ENCODE measurements at regions not wholly inside any gene's neighbourhood (a gene's known extent, or its start where the extent isn't known, plus 50 kb on each side); places are given as distances from the start of the nearest gene placed in this dataset.

DNA sequence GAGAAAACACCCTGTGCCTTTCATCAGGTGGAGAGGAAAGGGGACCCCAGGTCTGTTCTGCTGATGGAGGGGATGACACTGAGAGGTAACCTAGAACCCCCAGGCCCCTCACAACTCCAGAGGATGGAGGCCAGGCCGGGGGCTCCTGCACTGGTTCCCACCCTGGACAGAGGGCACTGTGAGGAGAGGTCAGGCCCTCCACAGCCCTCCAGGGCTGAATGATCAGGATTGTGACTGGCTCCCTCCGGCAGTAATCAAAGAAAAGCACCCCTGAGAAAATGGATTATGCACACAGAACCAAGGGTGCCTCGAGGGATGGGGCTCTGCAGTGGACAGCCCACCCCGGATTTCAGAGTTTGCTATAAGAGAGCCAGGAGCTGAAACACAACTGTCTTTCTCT lies 502.8 kb downstream of the TCERG1L start:
- H3K4me3 ChIP-seq (ENCODE audit: low read length, poor library complexity, severe bottlenecking) = no peak overlapping the region
- no peak overlapping the region for H3K9ac ChIP-seq (ENCODE audit: low read depth, low read length, poor library complexity, severe bottlenecking)
- no peaks in the 10 kb centered on the region for H3K36me3 ChIP-seq (ENCODE audit: insufficient read depth, low read length)
- no peaks in the 10 kb centered on the region for H3K4me1 ChIP-seq (ENCODE audit: insufficient read depth, low read length, poor library complexity, severe bottlenecking)
- no peaks in the 10 kb centered on the region for H3K79me2 ChIP-seq (ENCODE audit: insufficient read depth, low read length)
- peaks cover 14% of the 10 kb centered on the region; the same call in 1 of the 2 replicates for H3K9me3 ChIP-seq (ENCODE audit: insufficient read depth, low read depth, low read length)
- no peaks in the 10 kb centered on the region for H3K9me2 ChIP-seq (replicated peaks; ENCODE audit: low read depth, low read length)
- no peaks in the 10 kb centered on the region for H3F3A ChIP-seq (ENCODE audit: low read depth)
- no peak overlapping the region for H3K4me2 ChIP-seq (ENCODE audit: low read depth, low read length, poor library complexity, severe bottlenecking)
- H2AFZ ChIP-seq (ENCODE audit: low read length) = no peak overlapping the region
- TF ChIP-seq EZH2phosphoT487 (IDR thresholded peaks at IDR 0.05; ENCODE audit: borderline replicate concordance) = no peak
- TF ChIP-seq, protein P1, sequence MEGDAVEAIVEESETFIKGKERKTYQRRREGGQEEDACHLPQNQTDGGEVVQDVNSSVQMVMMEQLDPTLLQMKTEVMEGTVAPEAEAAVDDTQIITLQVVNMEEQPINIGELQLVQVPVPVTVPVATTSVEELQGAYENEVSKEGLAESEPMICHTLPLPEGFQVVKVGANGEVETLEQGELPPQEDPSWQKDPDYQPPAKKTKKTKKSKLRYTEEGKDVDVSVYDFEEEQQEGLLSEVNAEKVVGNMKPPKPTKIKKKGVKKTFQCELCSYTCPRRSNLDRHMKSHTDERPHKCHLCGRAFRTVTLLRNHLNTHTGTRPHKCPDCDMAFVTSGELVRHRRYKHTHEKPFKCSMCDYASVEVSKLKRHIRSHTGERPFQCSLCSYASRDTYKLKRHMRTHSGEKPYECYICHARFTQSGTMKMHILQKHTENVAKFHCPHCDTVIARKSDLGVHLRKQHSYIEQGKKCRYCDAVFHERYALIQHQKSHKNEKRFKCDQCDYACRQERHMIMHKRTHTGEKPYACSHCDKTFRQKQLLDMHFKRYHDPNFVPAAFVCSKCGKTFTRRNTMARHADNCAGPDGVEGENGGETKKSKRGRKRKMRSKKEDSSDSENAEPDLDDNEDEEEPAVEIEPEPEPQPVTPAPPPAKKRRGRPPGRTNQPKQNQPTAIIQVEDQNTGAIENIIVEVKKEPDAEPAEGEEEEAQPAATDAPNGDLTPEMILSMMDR (conservative IDR thresholded peaks at IDR 0.05; ENCODE audit: low read length) = no peak
- no peaks in the 10 kb centered on the region for H3K27me3 ChIP-seq (ENCODE audit: insufficient read depth, low read length, poor library complexity, severe bottlenecking)
- no peaks in the 10 kb centered on the region for H4K20me1 ChIP-seq (ENCODE audit: insufficient read depth, low read length, poor library complexity, severe bottlenecking)

- Histone ChIP-seq H3K27me3 (ENCODE audit: insufficient read depth, low read length, poor library complexity, severe bottlenecking) (no peaks in the 10 kb centered on the region), H3K9ac (ENCODE audit: low read depth, low read length, poor library complexity, severe bottlenecking) (no peak overlapping the region), H2AFZ (ENCODE audit: low read length) (no peak overlapping the region), H4K20me1 (ENCODE audit: insufficient read depth, low read length, poor library complexity, severe bottlenecking) (no peaks in the 10 kb centered on the region), H3K79me2 (ENCODE audit: insufficient read depth, low read length) (no peaks in the 10 kb centered on the region), H3K9me3 (ENCODE audit: insufficient read depth, low read depth, low read length) (peaks cover 14% of the 10 kb centered on the region; the same call in 1 of the 2 replicates), H3K4me3 (ENCODE audit: low read length, poor library complexity, severe bottlenecking) (no peak overlapping the region), H3K9me2 (replicated peaks; ENCODE audit: low read depth, low read length) (no peaks in the 10 kb centered on the region), H3K4me1 (ENCODE audit: insufficient read depth, low read length, poor library complexity, severe bottlenecking) (no peaks in the 10 kb centered on the region), H3F3A (ENCODE audit: low read depth) (no peaks in the 10 kb centered on the region), H3K4me2 (ENCODE audit: low read depth, low read length, poor library complexity, severe bottlenecking) (no peak overlapping the region), H3K36me3 (ENCODE audit: insufficient read depth, low read length) (no peaks in the 10 kb centered on the region)
- TF ChIP-seq, protein P1 (conservative IDR thresholded peaks at IDR 0.05; ENCODE audit: low read length) = no peak
- no peak for TF ChIP-seq EZH2phosphoT487 (IDR thresholded peaks at IDR 0.05; ENCODE audit: borderline replicate concordance)
Observed at GRCh38 chr10:130809181-130809580, 502.3 kb downstream of the TCERG1L start.

DNA sequence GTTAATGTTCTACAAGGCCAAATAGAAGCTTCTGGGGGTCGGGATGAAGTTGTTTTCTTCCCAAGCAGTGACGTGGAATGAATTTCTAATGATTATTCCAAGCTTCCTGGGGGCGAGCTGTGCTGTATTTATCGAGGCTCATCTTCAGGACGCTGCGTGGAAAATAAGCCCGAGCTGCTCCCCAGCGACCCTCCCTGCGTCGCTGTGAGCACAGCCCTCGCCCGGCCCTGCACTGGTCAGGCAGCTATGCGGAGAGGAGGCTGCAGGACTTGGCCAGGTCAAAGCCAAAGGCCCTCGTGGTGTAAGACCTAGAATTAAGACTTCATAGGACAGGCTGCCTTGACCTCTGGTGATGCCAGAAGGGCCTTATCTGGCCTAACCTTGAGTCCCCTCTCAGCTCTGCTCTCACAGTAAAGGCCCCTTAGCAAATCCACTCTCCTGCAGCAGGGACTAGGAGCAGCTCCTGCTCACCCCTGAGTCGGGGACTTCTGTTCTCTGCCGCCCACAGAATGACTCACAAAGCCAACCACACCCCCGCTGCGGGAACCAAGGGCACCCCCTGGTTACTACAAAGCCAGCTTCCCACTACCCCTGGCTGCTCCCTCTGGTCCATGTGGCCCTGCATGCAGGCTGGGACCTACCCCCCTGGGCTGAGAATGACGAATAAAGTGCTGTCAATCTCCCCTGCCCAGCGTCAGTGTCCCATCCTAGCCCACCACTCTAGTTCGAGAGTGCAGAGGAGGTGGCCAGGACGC lies 501.6 kb downstream of the TCERG1L start:
- no peaks in the 10 kb centered on the region for H3K79me2 ChIP-seq (ENCODE audit: insufficient read depth, low read length)
- no peaks in the 10 kb centered on the region for H3K27me3 ChIP-seq (ENCODE audit: insufficient read depth, low read length, poor library complexity, severe bottlenecking)
- H3K36me3 ChIP-seq (ENCODE audit: insufficient read depth, low read length) = no peaks in the 10 kb centered on the region
- no peaks in the 10 kb centered on the region for H3K4me1 ChIP-seq (ENCODE audit: insufficient read depth, low read length, poor library complexity, severe bottlenecking)
- H3K9me2 ChIP-seq (replicated peaks; ENCODE audit: low read depth, low read length) = no peaks in the 10 kb centered on the region
- no peak overlapping the region for H2AFZ ChIP-seq (ENCODE audit: low read length)
- H3K9me3 ChIP-seq (ENCODE audit: insufficient read depth, low read depth, low read length) = peaks cover 9% of the 10 kb centered on the region; the same call in 1 of the 2 replicates
- no peaks in the 10 kb centered on the region for H4K20me1 ChIP-seq (ENCODE audit: insufficient read depth, low read length, poor library complexity, severe bottlenecking)
- H3K4me3 ChIP-seq (ENCODE audit: low read length, poor library complexity, severe bottlenecking) = no peak overlapping the region
- no peak overlapping the region for H3K4me2 ChIP-seq (ENCODE audit: low read depth, low read length, poor library complexity, severe bottlenecking)
- TF ChIP-seq, protein P1 (conservative IDR thresholded peaks at IDR 0.05; ENCODE audit: low read length) = no peak
- TF ChIP-seq EZH2phosphoT487 (IDR thresholded peaks at IDR 0.05; ENCODE audit: borderline replicate concordance) = no peak
- no peaks in the 10 kb centered on the region for H3F3A ChIP-seq (ENCODE audit: low read depth)
- H3K9ac ChIP-seq (ENCODE audit: low read depth, low read length, poor library complexity, severe bottlenecking) = no peak overlapping the region
